ENCODE measurements at regions not wholly inside any gene's neighbourhood (a gene's known extent, or its start where the extent isn't known, plus 50 kb on each side); places are given as distances from the start of the nearest gene placed in this dataset.

GRCh38 chr3:189109145-189109544 is 62.6 kb upstream of the TPRG1 start:
- no peak overlapping the region for H3K4me3 ChIP-seq (ENCODE audit: low read depth, low read length)
- no peak for TF ChIP-seq CTCF (IDR thresholded peaks at IDR 0.05; ENCODE audit: borderline replicate concordance, insufficient read depth, low read depth, low read length)

GRCh38 chr3:189117087-189117486 is 54.7 kb upstream of the TPRG1 start:
- TF ChIP-seq CTCF (IDR thresholded peaks at IDR 0.05; ENCODE audit: borderline replicate concordance, insufficient read depth, low read depth, low read length): no peak
- H3K4me3 ChIP-seq (ENCODE audit: low read depth, low read length): no peak overlapping the region

GRCh38 chr3:189118896-189119295 is 52.9 kb upstream of the TPRG1 start:
- no peak overlapping the region for H3K4me3 ChIP-seq (ENCODE audit: low read depth, low read length)
- TF ChIP-seq CTCF (IDR thresholded peaks at IDR 0.05; ENCODE audit: borderline replicate concordance, insufficient read depth, low read depth, low read length): no peak

GRCh38 chr3:189119950-189120349 is 51.8 kb upstream of the TPRG1 start:
- no peak overlapping the region for H3K4me3 ChIP-seq (ENCODE audit: low read depth, low read length)
- no peak for TF ChIP-seq CTCF (IDR thresholded peaks at IDR 0.05; ENCODE audit: borderline replicate concordance, insufficient read depth, low read depth, low read length)

GRCh38 chr3:189121092-189121491 is 50.7 kb upstream of the TPRG1 start:
- no peak for TF ChIP-seq CTCF (IDR thresholded peaks at IDR 0.05; ENCODE audit: borderline replicate concordance, insufficient read depth, low read depth, low read length)
- no peak overlapping the region for H3K4me3 ChIP-seq (ENCODE audit: low read depth, low read length)

Data from GM12875 (cell line).